ENCODE measurements at regions not wholly inside any gene's neighbourhood (a gene's known extent, or its start where the extent isn't known, plus 50 kb on each side); places are given as distances from the start of the nearest gene placed in this dataset.

- H2AFZ ChIP-seq (ENCODE audit: low read length), result no peak overlapping the region
- H3K9me3 ChIP-seq (ENCODE audit: control insufficient read depth, low read depth, low read length), result no peaks in the 10 kb centered on the region
- Mint-ChIP-seq H3K9me3 (peaks cover 0 to under 1% of the 10 kb centered on the region in 2 experiments; a peak in 2 of 5 replicates), H3K27ac (no peak overlapping the region), H3K4me3 (no peak overlapping the region), H3K4me1 (no peaks in the 10 kb centered on the region), H3K36me3 (ENCODE audit: insufficient read depth in 1 of 3, low read depth in 3 of 3) (no peaks in the 10 kb centered on the region), H3K27me3 (ENCODE audit: low read depth) (no peaks in the 10 kb centered on the region)
- H3K79me2 ChIP-seq (ENCODE audit: insufficient read depth, low read length), result no peaks in the 10 kb centered on the region
- no peaks in the 10 kb centered on the region for H3K4me1 ChIP-seq (ENCODE audit: insufficient read depth, low read length)
- H3K4ac ChIP-seq (ENCODE audit: low read depth, low read length), result no peak overlapping the region
- DNase-seq, result no peak
- no peak overlapping the region for H3K9ac ChIP-seq (ENCODE audit: extremely low read depth, insufficient read length, low read length)
- no peak overlapping the region for H3K4me2 ChIP-seq (ENCODE audit: insufficient read depth, insufficient read length, low read length)
- H2BK12ac ChIP-seq (ENCODE audit: insufficient read length, low read depth, low read length), result no peak overlapping the region
- no peak overlapping the region for H3K18ac ChIP-seq (ENCODE audit: insufficient read length, low read depth, low read length)
- no peaks in the 10 kb centered on the region for H4K20me1 ChIP-seq (ENCODE audit: control insufficient read depth, insufficient read depth, insufficient read length)
- no peak overlapping the region for H3T11ph ChIP-seq (ENCODE audit: low read length)
- no peaks in the 10 kb centered on the region for H3K79me1 ChIP-seq (ENCODE audit: insufficient read depth, low read depth, low read length, poor library complexity, severe bottlenecking)
- no peak overlapping the region for H3K27ac ChIP-seq (ENCODE audit: insufficient read length, low read depth, low read length)
- H2BK120ac ChIP-seq (ENCODE audit: low read depth, low read length, poor library complexity, severe bottlenecking), result no peak overlapping the region
- H3K56ac ChIP-seq (ENCODE audit: insufficient read length, low read depth, low read length), result no peak overlapping the region
- no peak overlapping the region for H4K8ac ChIP-seq (replicated peaks; ENCODE audit: insufficient read length, low read depth, low read length)
- H4K5ac ChIP-seq (ENCODE audit: insufficient read length, low read depth, low read length), result no peak overlapping the region
- TF ChIP-seq CTCF (conservative IDR thresholded peaks at IDR 0.05), result no peak
- H3K23me2 ChIP-seq (ENCODE audit: insufficient read length, low read depth, low read length, poor library complexity, severe bottlenecking), result no peaks in the 10 kb centered on the region
- H4K91ac ChIP-seq (ENCODE audit: insufficient read length, low read depth, low read length), result no peak overlapping the region
- no peaks in the 10 kb centered on the region for H3K27me3 ChIP-seq (ENCODE audit: insufficient read depth, low read length)
- no peak overlapping the region for H2BK5ac ChIP-seq (ENCODE audit: insufficient read length, low read length)
- no peak overlapping the region for H2BK20ac ChIP-seq (ENCODE audit: low read depth, low read length, poor library complexity, severe bottlenecking)
- H2AK5ac ChIP-seq (ENCODE audit: insufficient read length, low read length), result no peak overlapping the region
- WGBS (ENCODE audit: extremely low coverage, insufficient read length, low lambda C conversion rate), result no CpG with 5 or more reads among the region's 4 CpGs
- H3K14ac ChIP-seq (ENCODE audit: insufficient read depth, low read length), result no peak overlapping the region
- no peak overlapping the region for H3K23ac ChIP-seq (ENCODE audit: insufficient read length, low read depth, low read length)
- no peak overlapping the region for H2BK15ac ChIP-seq (ENCODE audit: low read depth, low read length)
These were observed 234.3 kb upstream of the PHF14 start for GRCh38 chr7:10739401-10739800.

Data from H9 (cell line).